Thyroid gland (tissue), 4 donors: ENCODE measurements at regions not wholly inside any gene's neighbourhood (a gene's known extent, or its start where the extent isn't known, plus 50 kb on each side); places are given as distances from the start of the nearest gene placed in this dataset.

ENCODE experiments used
- CTCF ChIP-seq, 6 experiments: fragments of 200-600 bp in 3 of 6; fragments of 450-650 bp in 3 of 6; sonication (generic) in 3 of 6; IDR thresholded peaks; one replicate each; pipeline ENCODE4 v1.5.1; 2016 to 2019; ENCODE audit warnings: antibody characterized with exemption in 6 of 6, mild to moderate bottlenecking in 2 of 6, inconsistent platforms in 1 of 6, moderate library complexity in 1 of 6
- POLR2A ChIP-seq, 2 donors: fragments of 450-650 bp; IDR thresholded peaks; one replicate each; pipeline ENCODE4 v1.6.1; 2017; ENCODE audit warnings: antibody characterized with exemption in 2 of 2, mild to moderate bottlenecking in 2 of 2, moderate library complexity in 1 of 2

- TF ChIP-seq CTCF (IDR thresholded peaks at IDR 0.05): no peak
- TF ChIP-seq POLR2A (IDR thresholded peaks at IDR 0.05): no peak
Measured at GRCh38 chr7:49287653-49288052, 363.3 kb downstream of the CDC14C start.
